ENCODE measurements at regions not wholly inside any gene's neighbourhood (a gene's known extent, or its start where the extent isn't known, plus 50 kb on each side); places are given as distances from the start of the nearest gene placed in this dataset.

DNA sequence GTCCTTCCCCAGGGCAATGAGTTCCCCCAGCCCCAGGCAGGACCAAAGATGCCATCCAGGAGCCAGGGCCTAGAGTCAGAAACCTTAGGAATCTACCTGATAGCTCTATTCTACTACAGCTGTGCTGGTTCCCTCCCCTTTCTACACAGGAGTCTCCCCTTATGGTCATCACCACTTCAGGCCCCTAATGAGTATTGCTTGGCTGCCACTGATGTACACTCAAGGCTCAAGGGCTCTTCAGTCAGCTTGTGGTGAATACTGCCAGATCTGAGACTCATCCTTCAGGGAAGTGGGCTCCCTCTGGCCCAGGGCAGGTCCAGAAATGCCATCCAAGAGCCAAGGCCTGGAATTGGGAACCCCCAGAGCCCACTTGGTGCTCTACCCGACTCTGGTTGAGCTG lies 248.6 kb downstream of the ALDH8A1 start:
- H3K27me3 ChIP-seq = no peaks in the 10 kb centered on the region
- H3K27ac ChIP-seq = no peak overlapping the region
- TF ChIP-seq, protein P1, sequence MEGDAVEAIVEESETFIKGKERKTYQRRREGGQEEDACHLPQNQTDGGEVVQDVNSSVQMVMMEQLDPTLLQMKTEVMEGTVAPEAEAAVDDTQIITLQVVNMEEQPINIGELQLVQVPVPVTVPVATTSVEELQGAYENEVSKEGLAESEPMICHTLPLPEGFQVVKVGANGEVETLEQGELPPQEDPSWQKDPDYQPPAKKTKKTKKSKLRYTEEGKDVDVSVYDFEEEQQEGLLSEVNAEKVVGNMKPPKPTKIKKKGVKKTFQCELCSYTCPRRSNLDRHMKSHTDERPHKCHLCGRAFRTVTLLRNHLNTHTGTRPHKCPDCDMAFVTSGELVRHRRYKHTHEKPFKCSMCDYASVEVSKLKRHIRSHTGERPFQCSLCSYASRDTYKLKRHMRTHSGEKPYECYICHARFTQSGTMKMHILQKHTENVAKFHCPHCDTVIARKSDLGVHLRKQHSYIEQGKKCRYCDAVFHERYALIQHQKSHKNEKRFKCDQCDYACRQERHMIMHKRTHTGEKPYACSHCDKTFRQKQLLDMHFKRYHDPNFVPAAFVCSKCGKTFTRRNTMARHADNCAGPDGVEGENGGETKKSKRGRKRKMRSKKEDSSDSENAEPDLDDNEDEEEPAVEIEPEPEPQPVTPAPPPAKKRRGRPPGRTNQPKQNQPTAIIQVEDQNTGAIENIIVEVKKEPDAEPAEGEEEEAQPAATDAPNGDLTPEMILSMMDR (IDR thresholded peaks at IDR 0.05) = no peak
- TF ChIP-seq POLR2A (IDR thresholded peaks at IDR 0.05) = no peak
- no peak for DNase-seq
- no peak overlapping the region for H3K4me3 ChIP-seq
- H3K36me3 ChIP-seq = no peaks in the 10 kb centered on the region
- no peaks in the 10 kb centered on the region for H3K4me1 ChIP-seq
- no peaks in the 10 kb centered on the region for H3K9me3 ChIP-seq

DNA sequence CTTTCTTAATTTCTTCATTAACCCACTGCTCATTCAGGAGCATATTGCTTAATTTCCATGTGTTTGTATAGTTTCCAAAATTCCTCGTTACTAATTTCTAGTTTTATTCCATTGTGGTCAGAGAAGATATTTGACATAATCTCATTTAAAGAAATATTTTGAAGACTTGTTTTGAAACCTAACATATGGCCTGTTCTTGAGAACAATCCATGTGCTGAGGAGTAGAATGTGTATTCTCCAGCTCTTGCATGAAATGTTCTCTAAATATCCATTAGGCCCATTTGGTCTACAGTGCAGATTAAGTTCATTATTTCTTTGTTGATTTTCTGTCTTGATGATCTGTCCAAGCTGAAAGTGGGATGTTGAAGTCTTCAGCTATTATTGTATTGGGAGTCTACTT lies 251.7 kb downstream of the ALDH8A1 start:
- H3K9me3 ChIP-seq = no peaks in the 10 kb centered on the region
- no peak for DNase-seq
- TF ChIP-seq, protein P1 (IDR thresholded peaks at IDR 0.05) = no peak
- TF ChIP-seq POLR2A (IDR thresholded peaks at IDR 0.05) = no peak
- H3K27ac ChIP-seq = no peak overlapping the region
- no peaks in the 10 kb centered on the region for H3K4me1 ChIP-seq
- no peaks in the 10 kb centered on the region for H3K27me3 ChIP-seq
- H3K4me3 ChIP-seq = no peak overlapping the region
- no peaks in the 10 kb centered on the region for H3K36me3 ChIP-seq

DNA sequence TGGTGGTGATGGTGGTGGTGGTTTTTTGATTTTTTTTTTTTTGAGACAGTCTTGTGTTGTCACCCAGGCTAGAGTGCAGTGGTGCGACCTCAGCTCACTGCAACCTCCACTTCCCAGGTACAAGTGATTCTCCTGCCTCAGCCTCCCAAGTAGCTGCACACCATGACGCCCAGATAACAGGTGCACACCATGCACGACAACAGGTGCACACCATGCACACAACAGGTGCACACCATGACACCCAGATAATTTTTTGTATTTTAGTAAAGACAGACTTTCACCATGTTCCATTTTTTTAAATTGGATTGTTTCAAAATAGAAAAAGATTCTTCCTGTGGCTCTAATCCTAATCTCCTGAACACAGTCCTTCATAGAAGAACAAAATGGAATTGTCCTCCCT lies 257.9 kb downstream of the ALDH8A1 start:
- TF ChIP-seq POLR2A (IDR thresholded peaks at IDR 0.05) = no peak
- TF ChIP-seq, protein P1 (IDR thresholded peaks at IDR 0.05) = no peak
- no peaks in the 10 kb centered on the region for H3K36me3 ChIP-seq

DNA sequence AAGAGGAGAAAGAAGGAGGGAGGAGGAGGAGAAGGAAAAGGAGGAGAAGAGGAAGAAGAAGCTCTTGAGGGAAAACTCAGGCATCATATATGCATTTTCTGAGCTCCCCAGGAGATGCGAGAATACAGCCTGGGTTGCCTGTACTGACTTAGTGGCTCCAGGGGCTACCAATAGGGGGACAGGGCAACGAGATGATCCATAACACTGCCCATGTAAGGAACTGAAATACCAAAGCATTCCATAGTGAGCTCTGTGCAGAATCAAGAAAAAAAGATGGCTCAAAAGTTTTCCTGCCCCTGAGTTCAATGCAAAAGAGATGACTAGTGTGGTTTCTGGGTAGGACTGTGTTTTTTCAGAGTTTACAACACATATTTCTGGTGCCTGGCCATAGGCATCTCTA lies 258.7 kb downstream of the ALDH8A1 start:
- no peaks in the 10 kb centered on the region for H3K9me3 ChIP-seq
- TF ChIP-seq, protein P1 (IDR thresholded peaks at IDR 0.05) = no peak
- TF ChIP-seq POLR2A (IDR thresholded peaks at IDR 0.05) = no peak
- no peaks in the 10 kb centered on the region for H3K27me3 ChIP-seq
- H3K36me3 ChIP-seq = no peaks in the 10 kb centered on the region
- no peak overlapping the region for H3K4me3 ChIP-seq
- no peak overlapping the region for H3K27ac ChIP-seq
- no peaks in the 10 kb centered on the region for H3K4me1 ChIP-seq
- DNase-seq = no peak

More for the DNA sequence above, 257.9 kb downstream of the ALDH8A1 start:
- Histone ChIP-seq H3K9me3 (no peaks in the 10 kb centered on the region), H3K27me3 (no peaks in the 10 kb centered on the region), H3K27ac (no peak overlapping the region), H3K4me1 (no peaks in the 10 kb centered on the region), H3K4me3 (no peak overlapping the region)
- DNase-seq = no peak

DNA sequence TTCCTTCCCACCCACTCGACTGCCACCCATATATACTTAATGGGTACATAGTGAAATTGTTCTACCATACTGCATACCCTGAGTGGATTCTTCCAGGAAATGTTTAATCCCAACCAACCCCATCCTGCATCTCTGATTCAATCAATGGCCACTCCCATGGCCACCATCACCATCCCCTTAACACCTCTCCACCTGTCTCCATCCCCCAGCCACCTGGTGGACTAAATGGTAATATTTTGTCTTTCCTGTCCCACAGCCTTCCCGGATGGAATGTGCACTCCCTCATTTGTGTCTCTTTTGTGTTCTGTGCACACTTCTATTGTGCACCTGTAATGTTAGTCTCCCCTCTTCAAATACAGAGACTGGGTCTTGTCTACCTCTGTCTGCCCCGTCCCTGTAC lies 259.9 kb downstream of the ALDH8A1 start:
- Histone ChIP-seq H3K27ac (no peak overlapping the region), H3K4me3 (no peak overlapping the region), H3K27me3 (no peaks in the 10 kb centered on the region), H3K36me3 (no peaks in the 10 kb centered on the region), H3K4me1 (no peaks in the 10 kb centered on the region), H3K9me3 (no peaks in the 10 kb centered on the region)
- no peak for DNase-seq
- no peak for TF ChIP-seq POLR2A (IDR thresholded peaks at IDR 0.05)
- TF ChIP-seq, protein P1 (IDR thresholded peaks at IDR 0.05) = no peak

DNA sequence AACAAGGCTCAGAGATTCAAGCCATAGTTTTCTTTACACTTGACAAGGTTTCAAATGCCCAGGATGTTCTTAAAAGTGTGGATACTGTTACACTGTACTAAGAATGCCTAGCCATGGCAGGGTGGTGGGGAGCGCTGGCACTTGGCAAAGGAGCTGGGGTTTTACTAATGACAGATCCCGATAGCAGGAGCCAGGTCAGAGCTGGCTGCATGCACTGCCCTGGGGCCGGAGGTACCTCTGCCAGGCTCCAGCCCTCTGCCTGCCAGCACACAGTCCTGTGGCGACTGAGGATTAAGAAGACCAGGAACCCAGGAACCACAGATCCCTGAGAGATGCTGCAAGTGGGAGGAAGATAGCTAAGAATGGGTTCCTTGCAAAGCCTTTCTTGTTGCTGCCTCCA lies 260.3 kb downstream of the ALDH8A1 start:
- H3K27me3 ChIP-seq = no peaks in the 10 kb centered on the region
- TF ChIP-seq POLR2A (IDR thresholded peaks at IDR 0.05) = no peak
- H3K4me1 ChIP-seq = no peaks in the 10 kb centered on the region
- H3K27ac ChIP-seq = no peak overlapping the region
- no peaks in the 10 kb centered on the region for H3K9me3 ChIP-seq
- no peak for DNase-seq
- no peaks in the 10 kb centered on the region for H3K36me3 ChIP-seq
- no peak overlapping the region for H3K4me3 ChIP-seq

All from Peyer's patch (tissue), 4 donors.